Stimulated activated CD4-positive, alpha-beta T cell treated with anti-CD3 and anti-CD28 coated beads, Interleukin-4, amount 100 ng/mL, for 48 hours (primary cell): ENCODE measurements at regions not wholly inside any gene's neighbourhood (a gene's known extent, or its start where the extent isn't known, plus 50 kb on each side); places are given as distances from the start of the nearest gene placed in this dataset.

Experiments
- DNase-seq, 2 donors: peaks; one replicate each; pipeline ENCODE4 v3.0.0-alpha.2; 2020; ENCODE audit warnings: low read depth in 2 of 2

GRCh38 chr2:183284606-183285005 lies 160.4 kb downstream of the NUP35 start:
- DNase-seq, result no peak

GRCh38 chr2:183291436-183291835 lies 167.2 kb downstream of the NUP35 start:
- no peak for DNase-seq

- DNase-seq, result no peak
Measured at GRCh38 chr2:183292028-183292427, 167.8 kb downstream of the NUP35 start.

- no peak for DNase-seq
Measured at GRCh38 chr2:183339311-183339710, 215.1 kb downstream of the NUP35 start.

GRCh38 chr2:183341057-183341456 lies 216.8 kb downstream of the NUP35 start:
- DNase-seq, result no peak

GRCh38 chr2:183347969-183348368 lies 223.7 kb downstream of the NUP35 start:
- no peak for DNase-seq

GRCh38 chr2:183348492-183348891 lies 224.2 kb downstream of the NUP35 start:
- no peak for DNase-seq

- DNase-seq, result no peak
Measured at GRCh38 chr2:183349091-183349490, 224.8 kb downstream of the NUP35 start.

GRCh38 chr2:183359867-183360266 lies 235.6 kb downstream of the NUP35 start:
- no peak for DNase-seq

GRCh38 chr2:183371545-183371944 lies 247.3 kb downstream of the NUP35 start:
- DNase-seq, result no peak

GRCh38 chr2:183375821-183376220 lies 251.6 kb downstream of the NUP35 start:
- DNase-seq, result no peak

- no peak for DNase-seq
Measured at GRCh38 chr2:183383854-183384253, 259.6 kb downstream of the NUP35 start.

GRCh38 chr2:183389546-183390080 lies 265.4 kb downstream of the NUP35 start:
- no peak for DNase-seq

GRCh38 chr2:183390109-183390508 lies 265.9 kb downstream of the NUP35 start:
- no peak for DNase-seq

GRCh38 chr2:183404392-183404791 lies 280.1 kb downstream of the NUP35 start:
- DNase-seq, result no peak

GRCh38 chr2:183408562-183408961 lies 284.3 kb downstream of the NUP35 start:
- no peak for DNase-seq

GRCh38 chr2:183409662-183410061 lies 285.4 kb downstream of the NUP35 start:
- no peak for DNase-seq

- no peak for DNase-seq
Measured at GRCh38 chr2:183416753-183417152, 292.5 kb downstream of the NUP35 start.

- DNase-seq, result no peak
Measured at GRCh38 chr2:183426825-183427224, 302.6 kb downstream of the NUP35 start.

GRCh38 chr2:183427558-183427957 lies 303.3 kb downstream of the NUP35 start:
- no peak for DNase-seq

- DNase-seq, result no peak
Measured at GRCh38 chr2:183428881-183429280, 304.6 kb downstream of the NUP35 start.

GRCh38 chr2:183438541-183438940 lies 314.3 kb downstream of the NUP35 start:
- no peak for DNase-seq

GRCh38 chr2:183455056-183455455 lies 330.8 kb downstream of the NUP35 start:
- DNase-seq, result no peak

- no peak for DNase-seq
Measured at GRCh38 chr2:183456177-183456576, 331.9 kb downstream of the NUP35 start.
